ENCODE measurements at regions not wholly inside any gene's neighbourhood (a gene's known extent, or its start where the extent isn't known, plus 50 kb on each side); places are given as distances from the start of the nearest gene placed in this dataset.

- Histone ChIP-seq H3F3A (ENCODE audit: low read length, unreplicated experiment) (no peaks in the 10 kb centered on the region), H3K4me1 (ENCODE audit: insufficient read depth, low read length) (no peaks in the 10 kb centered on the region), H3K79me2 (ENCODE audit: low read length) (no peaks in the 10 kb centered on the region), H3K36me3 (ENCODE audit: low read depth, low read length) (no peaks in the 10 kb centered on the region), H3K4me2 (ENCODE audit: low read length) (no peak overlapping the region), H3K27ac (ENCODE audit: low read length) (no peak overlapping the region), H3K9me2 (replicated peaks; ENCODE audit: low read length) (no peaks in the 10 kb centered on the region), H4K20me1 (ENCODE audit: low read length) (no peaks in the 10 kb centered on the region), H3K9ac (ENCODE audit: low read length) (no peak overlapping the region), H3K4me3 (ENCODE audit: low read length) (no peak overlapping the region), H2AFZ (ENCODE audit: low read length) (no peak overlapping the region), H3K27me3 (ENCODE audit: low read length) (peaks cover 6% of the 10 kb centered on the region), H3K9me3 (ENCODE audit: low read length) (no peaks in the 10 kb centered on the region)
- intact Hi-C loops (cut with micrococcal nuclease), result no loop called here
- no TSS peak for BruUV-seq (replicated peaks)
- CTCF ChIA-PET, result no interaction called here
- ATAC-seq, result no peak
- POLR2A ChIA-PET (ENCODE audit: unreplicated experiment), result no interaction called here
- no peak for DNase-seq
- TF ChIP-seq CTCF (conservative IDR thresholded peaks at IDR 0.05; ENCODE audit: low read depth, low read length) (no peak), EZH2 (IDR thresholded peaks at IDR 0.05; ENCODE audit: low read length, unreplicated experiment) (no peak), EZH2phosphoT487 (IDR thresholded peaks at IDR 0.05; ENCODE audit: borderline replicate concordance, low read length) (no peak)
These were observed 203.4 kb upstream of the RAB6C start for GRCh38 chr2:129775952-129776653.

- intact Hi-C loops (cut with micrococcal nuclease), result no loop called here
- no peak overlapping the region for H3K9ac ChIP-seq (ENCODE audit: low read length)
- ChIA-PET CTCF (no interaction called here), POLR2A (ENCODE audit: unreplicated experiment) (no interaction called here)
- H2AFZ ChIP-seq (ENCODE audit: low read length), result no peak overlapping the region
- H3K4me1 ChIP-seq (ENCODE audit: insufficient read depth, low read length), result no peaks in the 10 kb centered on the region
- H3K79me2 ChIP-seq (ENCODE audit: low read length), result no peaks in the 10 kb centered on the region
- H3K36me3 ChIP-seq (ENCODE audit: low read depth, low read length), result no peaks in the 10 kb centered on the region
- H3K9me3 ChIP-seq (ENCODE audit: low read length), result no peaks in the 10 kb centered on the region
- H3K27ac ChIP-seq (ENCODE audit: low read length), result no peak overlapping the region
- DNase-seq (no peak), ATAC-seq (no peak)
- H3K9me2 ChIP-seq (replicated peaks; ENCODE audit: low read length), result no peaks in the 10 kb centered on the region
- H3K27me3 ChIP-seq (ENCODE audit: low read length), result peaks cover 16% of the 10 kb centered on the region
- H3F3A ChIP-seq (ENCODE audit: low read length, unreplicated experiment), result no peaks in the 10 kb centered on the region
- H3K4me2 ChIP-seq (ENCODE audit: low read length), result no peak overlapping the region
- TF ChIP-seq CTCF (conservative IDR thresholded peaks at IDR 0.05; ENCODE audit: low read depth, low read length) (no peak), EZH2phosphoT487 (IDR thresholded peaks at IDR 0.05; ENCODE audit: borderline replicate concordance, low read length) (no peak), EZH2 (IDR thresholded peaks at IDR 0.05; ENCODE audit: low read length, unreplicated experiment) (no peak)
- H4K20me1 ChIP-seq (ENCODE audit: low read length), result no peaks in the 10 kb centered on the region
- no TSS peak for BruUV-seq (replicated peaks)
- no peak overlapping the region for H3K4me3 ChIP-seq (ENCODE audit: low read length)
These were observed 202.3 kb upstream of the RAB6C start for GRCh38 chr2:129777146-129777545.

GRCh38 chr2:129777762-129778583, 201.5 kb upstream of the RAB6C start:
- H3K4me2 ChIP-seq (ENCODE audit: low read length), result no peak overlapping the region
- DNase-seq (no peak), ATAC-seq (no peak)
- ChIA-PET CTCF (no interaction called here), POLR2A (ENCODE audit: unreplicated experiment) (no interaction called here)
- H3K27me3 ChIP-seq (ENCODE audit: low read length), result peaks cover 24% of the 10 kb centered on the region
- H3K9me3 ChIP-seq (ENCODE audit: low read length), result no peaks in the 10 kb centered on the region
- no peak overlapping the region for H3K27ac ChIP-seq (ENCODE audit: low read length)
- H3K36me3 ChIP-seq (ENCODE audit: low read depth, low read length), result no peaks in the 10 kb centered on the region
- no peaks in the 10 kb centered on the region for H3K79me2 ChIP-seq (ENCODE audit: low read length)
- H3K9me2 ChIP-seq (replicated peaks; ENCODE audit: low read length), result no peaks in the 10 kb centered on the region
- H4K20me1 ChIP-seq (ENCODE audit: low read length), result no peaks in the 10 kb centered on the region
- no peak overlapping the region for H3K4me3 ChIP-seq (ENCODE audit: low read length)
- intact Hi-C loops (cut with micrococcal nuclease), result no loop called here
- H3F3A ChIP-seq (ENCODE audit: low read length, unreplicated experiment), result no peaks in the 10 kb centered on the region
- no peak overlapping the region for H3K9ac ChIP-seq (ENCODE audit: low read length)
- no TSS peak for BruUV-seq (replicated peaks)
- H2AFZ ChIP-seq (ENCODE audit: low read length), result no peak overlapping the region
- no peaks in the 10 kb centered on the region for H3K4me1 ChIP-seq (ENCODE audit: insufficient read depth, low read length)
- TF ChIP-seq EZH2 (IDR thresholded peaks at IDR 0.05; ENCODE audit: low read length, unreplicated experiment), result no peak
- no peak for TF ChIP-seq CTCF (conservative IDR thresholded peaks at IDR 0.05; ENCODE audit: low read depth, low read length)
- TF ChIP-seq EZH2phosphoT487 (IDR thresholded peaks at IDR 0.05; ENCODE audit: borderline replicate concordance, low read length), result no peak
